LNCaP clone FGC (cell line): ENCODE measurements at regions not wholly inside any gene's neighbourhood (a gene's known extent, or its start where the extent isn't known, plus 50 kb on each side); places are given as distances from the start of the nearest gene placed in this dataset.

Experiments
- DNase-seq: peaks from one replicate; pipeline ENCODE4 v3.0.0-alpha.2; 2011; ENCODE audit warnings: low read depth
- H3K4me3 ChIP-seq: 2 replicates; pipeline ENCODE4 v1.5.1; 2011; ENCODE audit warnings: mild to moderate bottlenecking, low read depth, low read length, control low read depth
- TF ChIP-seq, protein P1 (sequence below): IDR thresholded peaks from 2 replicates; pipeline ENCODE4 v1.5.1; 2012; ENCODE audit warnings: mild to moderate bottlenecking; ENCODE audit not compliant: control insufficient read depth, insufficient read depth; ENCODE audit errors: extremely low read depth

DNA sequence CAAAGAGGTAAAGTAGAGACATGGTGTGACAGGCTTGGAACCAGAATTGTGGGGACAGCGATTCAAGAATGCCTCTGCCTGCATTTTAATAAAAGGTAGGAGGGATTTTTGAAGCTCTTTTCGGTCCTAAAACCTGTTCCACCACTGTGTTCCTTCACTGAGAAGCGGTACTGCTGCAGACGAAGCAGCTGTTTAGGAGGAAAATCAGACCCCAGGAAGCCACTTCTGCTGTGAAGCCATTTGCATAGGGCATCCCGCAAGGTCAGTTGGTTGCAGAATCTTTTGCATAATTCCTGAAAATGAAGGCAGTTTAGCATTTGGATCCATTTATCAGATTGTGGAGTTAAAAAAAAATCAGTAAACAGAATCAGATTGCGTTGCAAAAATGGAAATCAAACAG, 183.3 kb upstream of the PRKCQ start:
- TF ChIP-seq, protein P1, sequence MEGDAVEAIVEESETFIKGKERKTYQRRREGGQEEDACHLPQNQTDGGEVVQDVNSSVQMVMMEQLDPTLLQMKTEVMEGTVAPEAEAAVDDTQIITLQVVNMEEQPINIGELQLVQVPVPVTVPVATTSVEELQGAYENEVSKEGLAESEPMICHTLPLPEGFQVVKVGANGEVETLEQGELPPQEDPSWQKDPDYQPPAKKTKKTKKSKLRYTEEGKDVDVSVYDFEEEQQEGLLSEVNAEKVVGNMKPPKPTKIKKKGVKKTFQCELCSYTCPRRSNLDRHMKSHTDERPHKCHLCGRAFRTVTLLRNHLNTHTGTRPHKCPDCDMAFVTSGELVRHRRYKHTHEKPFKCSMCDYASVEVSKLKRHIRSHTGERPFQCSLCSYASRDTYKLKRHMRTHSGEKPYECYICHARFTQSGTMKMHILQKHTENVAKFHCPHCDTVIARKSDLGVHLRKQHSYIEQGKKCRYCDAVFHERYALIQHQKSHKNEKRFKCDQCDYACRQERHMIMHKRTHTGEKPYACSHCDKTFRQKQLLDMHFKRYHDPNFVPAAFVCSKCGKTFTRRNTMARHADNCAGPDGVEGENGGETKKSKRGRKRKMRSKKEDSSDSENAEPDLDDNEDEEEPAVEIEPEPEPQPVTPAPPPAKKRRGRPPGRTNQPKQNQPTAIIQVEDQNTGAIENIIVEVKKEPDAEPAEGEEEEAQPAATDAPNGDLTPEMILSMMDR = no peak
- H3K4me3 ChIP-seq = no peak overlapping the region
- no peak for DNase-seq

DNA sequence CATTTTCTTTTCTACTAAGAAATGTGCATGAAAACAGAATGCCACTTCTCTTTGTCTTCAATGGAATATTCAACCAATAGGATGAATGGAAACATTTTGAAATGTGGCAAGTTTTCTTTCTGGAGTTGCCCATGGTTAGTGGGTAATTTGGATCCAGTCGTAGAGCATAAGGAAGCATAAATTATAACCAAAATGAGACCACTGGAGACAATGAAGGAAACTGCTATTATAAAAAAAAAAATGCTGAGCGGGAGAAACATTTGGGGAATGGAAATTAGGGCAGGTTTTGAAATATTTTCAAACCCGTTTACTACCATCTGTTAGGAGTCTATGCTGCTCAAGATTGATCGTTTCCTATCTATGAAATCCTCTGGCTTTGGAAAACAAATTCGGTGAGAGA, 182.9 kb upstream of the PRKCQ start:
- no peak for DNase-seq
- H3K4me3 ChIP-seq = no peak overlapping the region
- TF ChIP-seq, protein P1 = no peak

DNA sequence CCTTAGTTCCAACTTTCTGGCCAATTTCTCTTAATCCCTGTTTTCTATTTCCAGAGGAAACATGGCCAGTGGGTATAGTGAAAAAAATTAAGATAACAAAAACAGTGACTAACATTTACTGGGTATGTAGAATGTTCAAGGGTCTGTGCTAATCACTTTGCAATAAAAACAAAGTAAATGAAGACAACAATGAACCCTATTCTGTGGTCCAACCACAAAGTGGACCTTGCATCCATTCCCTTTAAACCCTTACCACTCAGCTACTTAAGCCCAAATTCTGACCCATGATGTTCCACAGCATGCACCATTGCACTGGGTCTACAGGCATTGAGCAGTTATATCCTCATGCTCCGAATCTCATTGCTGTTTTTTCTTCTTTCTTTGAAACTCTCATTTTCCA, 179.9 kb upstream of the PRKCQ start:
- H3K4me3 ChIP-seq = no peak overlapping the region
- no peak for DNase-seq
- TF ChIP-seq, protein P1 = no peak

DNA sequence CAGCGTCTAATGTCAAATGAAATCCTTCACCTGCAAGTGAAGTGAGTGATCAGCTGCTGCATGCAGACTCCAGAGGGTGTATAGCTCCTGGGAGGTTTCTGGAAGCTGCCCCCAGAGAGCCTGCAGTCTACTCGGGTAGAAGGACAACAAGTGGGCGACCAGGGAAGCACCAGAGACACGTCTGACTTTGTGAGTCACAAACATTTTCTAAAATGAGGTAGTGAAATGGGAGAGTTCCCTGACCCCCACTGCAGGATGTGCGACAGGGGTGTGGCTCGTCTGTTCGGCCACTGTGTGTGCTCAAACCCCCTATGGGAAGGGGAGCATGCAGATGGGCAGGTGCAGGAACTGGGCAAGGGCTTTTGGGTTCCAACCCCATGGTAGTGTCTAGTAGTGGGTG, 177.1 kb upstream of the PRKCQ start:
- no peak overlapping the region for H3K4me3 ChIP-seq
- no peak for DNase-seq
- TF ChIP-seq, protein P1 = no peak

DNA sequence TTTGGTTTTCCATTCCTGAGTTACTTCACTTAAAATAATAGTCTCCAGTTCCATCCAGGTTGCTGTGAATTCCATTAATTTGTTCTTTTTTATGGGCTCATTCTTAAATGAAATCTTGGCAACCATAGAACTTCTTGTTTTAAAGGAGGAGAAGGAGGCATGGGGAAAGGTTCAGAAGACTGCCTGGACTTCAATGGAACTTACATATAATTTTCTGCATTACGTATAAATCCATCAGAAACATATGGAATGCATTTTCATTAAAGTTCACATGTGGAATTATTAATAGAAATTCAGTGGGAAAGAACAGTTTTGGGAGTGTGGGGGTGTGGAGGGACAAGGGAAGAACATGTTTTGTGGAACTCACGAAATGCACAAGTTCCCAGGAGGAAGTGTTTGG, 176.6 kb upstream of the PRKCQ start:
- H3K4me3 ChIP-seq = no peak overlapping the region
- TF ChIP-seq, protein P1 = no peak
- no peak for DNase-seq

DNA sequence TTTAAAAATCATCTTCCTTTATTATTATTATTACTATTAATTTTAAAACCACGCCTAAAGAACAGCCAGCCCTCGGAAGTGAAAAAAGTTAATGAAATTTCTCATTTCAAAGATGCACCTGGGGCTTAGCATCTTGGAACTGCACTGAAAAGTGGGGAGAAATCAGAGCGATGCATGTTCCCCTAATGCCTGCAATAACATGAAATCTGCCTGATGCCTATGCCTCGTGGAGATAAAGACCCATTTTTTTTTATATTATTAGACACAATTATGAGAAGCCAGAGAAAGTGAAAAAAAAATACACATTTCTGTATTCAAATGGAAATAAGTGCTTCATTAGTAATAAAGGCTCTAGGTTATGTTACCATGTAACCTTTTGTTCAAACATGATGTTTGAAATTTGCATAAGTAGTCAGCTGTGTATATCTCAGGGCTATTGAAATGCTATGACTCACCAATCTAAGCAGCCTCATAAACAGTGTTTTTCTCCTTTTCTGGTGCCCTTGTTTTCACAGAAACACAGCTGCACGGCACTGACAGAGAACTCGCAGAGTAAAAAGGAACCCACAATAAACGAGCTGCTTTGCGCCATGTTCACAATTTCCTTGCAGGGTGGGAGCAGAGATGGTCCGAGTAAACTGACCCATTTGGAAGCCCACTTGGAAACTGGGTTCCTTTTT, 175.8 kb upstream of the PRKCQ start:
- no peak for DNase-seq

More for the DNA sequence above, 175.8 kb upstream of the PRKCQ start:
- no peak overlapping the region for H3K4me3 ChIP-seq
- TF ChIP-seq, protein P1 = no peak
